Prostate gland (tissue), 2 donors: ENCODE measurements at regions not wholly inside any gene's neighbourhood (a gene's known extent, or its start where the extent isn't known, plus 50 kb on each side); places are given as distances from the start of the nearest gene placed in this dataset.

Experiments used
- DNase-seq: peaks from one replicate; pipeline ENCODE4 v3.0.0-alpha.2; 2019; ENCODE audit warnings: low spot score
- H3K27ac ChIP-seq, 2 donors: fragments of 200-600 bp; sonication (generic); 2 replicates each; pipeline ENCODE4 v1.5.1; 2017 to 2019
- H3K27me3 ChIP-seq: fragments of 200-600 bp; sonication (generic); replicated peaks from 2 replicates; pipeline ENCODE4 v1.5.1; 2019; ENCODE audit not compliant: insufficient read depth
- H3K36me3 ChIP-seq, 2 donors: fragments of 200-600 bp; sonication (generic); 1 replicate in 1 of 2; 2 replicates in 1 of 2; pipeline versions ENCODE4 v1.5.1 to v1.8.1; 2017 to 2019
- H3K4me1 ChIP-seq: fragments of 200-600 bp; sonication (generic); replicated peaks from 2 replicates; pipeline ENCODE4 v1.5.1; 2019
- H3K4me3 ChIP-seq, 2 donors: fragments of 200-600 bp; sonication (generic); 2 replicates each; pipeline ENCODE4 v1.5.1; 2017 to 2019
- H3K9me3 ChIP-seq: fragments of 200-600 bp; sonication (generic); 2 replicates; pipeline ENCODE4 v1.5.1; 2017
- POLR2A ChIP-seq: fragments of 450-650 bp; IDR thresholded peaks from one replicate; pipeline ENCODE4 v1.6.1; 2016; ENCODE audit warnings: antibody characterized with exemption, mild to moderate bottlenecking
- POLR2AphosphoS5 ChIP-seq: sonication (generic); formaldehyde crosslinking; IDR thresholded peaks from one replicate; pipeline ENCODE4 v1.6.1; 2017; ENCODE audit warnings: antibody characterized with exemption
- WGBS: methylation state at CpG from one replicate; pipeline ENCODE4 v1.1.5; 2018; 5-methylcytosine and 5-hydroxymethylcytosine counted together
- intact Hi-C: fragments of 100-400 bp; cut with DNase I; formaldehyde crosslinking; loops from one replicate; pipeline ENCODE4 v1.14.2; 2022
- TF ChIP-seq, protein P1 (sequence below), 4 experiments: fragments of 200-600 bp in 2 of 4; fragments of 450-650 bp in 2 of 4; sonication (generic) in 2 of 4; IDR thresholded peaks; 1 replicate in 3 of 4; 2 replicates in 1 of 4; pipeline ENCODE4 v1.5.1; 2016 to 2019; ENCODE audit warnings: antibody characterized with exemption in 4 of 4, mild to moderate bottlenecking in 2 of 4, moderate library complexity in 2 of 4

DNA sequence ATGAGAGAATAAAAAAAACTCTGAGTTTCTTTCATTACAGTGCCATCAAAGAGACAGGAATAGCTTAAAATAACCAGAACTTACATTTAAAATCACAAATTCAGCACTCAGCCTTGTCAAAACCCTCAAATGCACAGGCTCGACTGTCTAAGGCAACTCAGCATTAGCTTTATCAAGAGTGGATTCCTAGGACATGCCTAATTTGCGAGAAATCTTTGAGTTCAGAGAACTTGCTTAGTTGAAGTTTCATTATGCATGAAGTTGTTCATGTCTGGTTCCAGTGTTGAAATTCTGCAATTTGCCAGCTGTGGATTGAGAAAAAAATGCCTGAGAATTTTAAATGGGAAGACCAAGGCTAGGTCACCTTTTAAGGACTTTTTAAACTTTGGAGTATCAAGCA lies 151.1 kb downstream of the LRRC70 start:
- intact Hi-C loops: no loop called here
- Histone ChIP-seq H3K4me3 (no peak overlapping the region), H3K4me1 (no peaks in the 10 kb centered on the region), H3K36me3 (no peaks in the 10 kb centered on the region), H3K27me3 (no peaks in the 10 kb centered on the region), H3K9me3 (no peaks in the 10 kb centered on the region), H3K27ac (no peak overlapping the region)
- no peak for DNase-seq
- WGBS: 85% methylated on average over 2 of the region's 2 CpGs
- TF ChIP-seq POLR2A (no peak), POLR2AphosphoS5 (no peak)
- TF ChIP-seq, protein P1, sequence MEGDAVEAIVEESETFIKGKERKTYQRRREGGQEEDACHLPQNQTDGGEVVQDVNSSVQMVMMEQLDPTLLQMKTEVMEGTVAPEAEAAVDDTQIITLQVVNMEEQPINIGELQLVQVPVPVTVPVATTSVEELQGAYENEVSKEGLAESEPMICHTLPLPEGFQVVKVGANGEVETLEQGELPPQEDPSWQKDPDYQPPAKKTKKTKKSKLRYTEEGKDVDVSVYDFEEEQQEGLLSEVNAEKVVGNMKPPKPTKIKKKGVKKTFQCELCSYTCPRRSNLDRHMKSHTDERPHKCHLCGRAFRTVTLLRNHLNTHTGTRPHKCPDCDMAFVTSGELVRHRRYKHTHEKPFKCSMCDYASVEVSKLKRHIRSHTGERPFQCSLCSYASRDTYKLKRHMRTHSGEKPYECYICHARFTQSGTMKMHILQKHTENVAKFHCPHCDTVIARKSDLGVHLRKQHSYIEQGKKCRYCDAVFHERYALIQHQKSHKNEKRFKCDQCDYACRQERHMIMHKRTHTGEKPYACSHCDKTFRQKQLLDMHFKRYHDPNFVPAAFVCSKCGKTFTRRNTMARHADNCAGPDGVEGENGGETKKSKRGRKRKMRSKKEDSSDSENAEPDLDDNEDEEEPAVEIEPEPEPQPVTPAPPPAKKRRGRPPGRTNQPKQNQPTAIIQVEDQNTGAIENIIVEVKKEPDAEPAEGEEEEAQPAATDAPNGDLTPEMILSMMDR (IDR thresholded peaks at IDR 0.05): no peak

DNA sequence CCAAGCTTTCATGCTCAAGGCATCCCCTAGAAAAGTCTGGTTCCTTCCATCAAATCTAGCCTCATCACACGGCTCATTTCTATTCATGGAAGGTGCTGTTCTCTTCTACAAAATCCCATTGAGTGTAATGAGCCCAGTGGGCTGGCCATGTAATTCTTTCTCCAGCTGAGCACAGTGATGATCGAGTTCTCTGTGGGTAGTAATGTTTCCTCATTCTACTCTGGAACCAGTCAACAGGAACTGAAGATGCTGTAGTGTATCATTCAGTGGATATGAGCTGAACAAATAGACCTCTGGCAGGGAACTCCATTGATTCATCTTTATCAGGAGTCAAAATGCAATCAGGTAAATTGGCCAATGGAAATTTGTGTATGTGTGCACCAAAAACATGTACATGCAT lies 149.2 kb downstream of the LRRC70 start:
- TF ChIP-seq, protein P1 (IDR thresholded peaks at IDR 0.05): no peak
- no peak for TF ChIP-seq POLR2AphosphoS5
- TF ChIP-seq POLR2A: no peak
- H3K4me1 ChIP-seq: no peaks in the 10 kb centered on the region
- no peaks in the 10 kb centered on the region for H3K9me3 ChIP-seq
- H3K27me3 ChIP-seq: no peaks in the 10 kb centered on the region
- intact Hi-C loops: no loop called here
- H3K4me3 ChIP-seq: no peak overlapping the region
- 96% methylated on average over 2 of the region's 2 CpGs for WGBS
- no peak overlapping the region for H3K27ac ChIP-seq
- no peaks in the 10 kb centered on the region for H3K36me3 ChIP-seq
- no peak for DNase-seq

DNA sequence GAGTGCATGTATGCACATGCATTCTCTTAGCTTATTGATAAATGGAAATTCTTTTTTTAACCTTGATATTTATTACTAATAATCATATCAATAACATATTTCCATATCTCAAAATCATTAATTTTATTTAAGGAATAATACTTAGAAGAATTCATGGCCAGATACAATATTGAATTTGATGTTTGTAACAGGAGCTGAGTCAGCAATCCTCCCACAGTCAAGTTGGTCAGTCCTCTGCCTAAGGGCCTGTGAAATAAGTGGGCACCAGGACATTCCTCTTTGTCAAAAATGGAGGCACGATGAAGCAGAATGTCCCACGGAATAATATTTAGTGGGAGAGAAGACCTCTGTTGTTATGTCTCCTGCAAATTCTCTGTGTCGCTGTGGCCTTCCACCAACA lies 148.6 kb downstream of the LRRC70 start:
- no peak for TF ChIP-seq POLR2A
- TF ChIP-seq, protein P1 (IDR thresholded peaks at IDR 0.05): no peak
- no peak for TF ChIP-seq POLR2AphosphoS5
- intact Hi-C loops: no loop called here
- H3K27me3 ChIP-seq: no peaks in the 10 kb centered on the region
- no peak for DNase-seq
- H3K9me3 ChIP-seq: no peaks in the 10 kb centered on the region
- H3K4me3 ChIP-seq: no peak overlapping the region
- no peak overlapping the region for H3K27ac ChIP-seq
- no peaks in the 10 kb centered on the region for H3K4me1 ChIP-seq
- H3K36me3 ChIP-seq: no peaks in the 10 kb centered on the region
- 93% methylated on average over 3 of the region's 3 CpGs for WGBS

DNA sequence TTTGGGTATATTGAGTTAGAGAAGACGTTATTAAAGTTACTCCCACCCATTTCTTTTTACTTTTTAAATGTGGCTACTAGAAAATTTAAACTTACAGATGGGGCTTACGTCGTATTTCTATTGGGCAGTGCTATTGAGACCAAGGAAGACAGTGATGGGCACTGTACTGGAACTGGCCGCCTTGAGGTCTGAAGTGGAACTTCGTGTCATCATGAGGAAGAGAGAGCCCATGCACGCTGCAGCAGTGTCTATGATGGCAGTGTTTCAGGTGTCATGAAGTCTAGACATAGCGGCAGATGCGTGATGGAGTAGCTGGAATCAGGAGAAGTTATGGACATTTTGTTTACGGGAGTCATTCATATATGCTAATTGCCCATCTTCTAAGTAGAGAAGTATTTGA lies 143.7 kb downstream of the LRRC70 start:
- 93% methylated on average over 9 of the region's 9 CpGs for WGBS
- Histone ChIP-seq H3K36me3 (no peaks in the 10 kb centered on the region), H3K9me3 (no peaks in the 10 kb centered on the region), H3K27me3 (no peaks in the 10 kb centered on the region), H3K4me1 (no peaks in the 10 kb centered on the region), H3K27ac (no peak overlapping the region), H3K4me3 (no peak overlapping the region)
- TF ChIP-seq POLR2A (no peak), POLR2AphosphoS5 (no peak)
- TF ChIP-seq, protein P1 (IDR thresholded peaks at IDR 0.05): no peak
- intact Hi-C loops: no loop called here
- DNase-seq: no peak

DNA sequence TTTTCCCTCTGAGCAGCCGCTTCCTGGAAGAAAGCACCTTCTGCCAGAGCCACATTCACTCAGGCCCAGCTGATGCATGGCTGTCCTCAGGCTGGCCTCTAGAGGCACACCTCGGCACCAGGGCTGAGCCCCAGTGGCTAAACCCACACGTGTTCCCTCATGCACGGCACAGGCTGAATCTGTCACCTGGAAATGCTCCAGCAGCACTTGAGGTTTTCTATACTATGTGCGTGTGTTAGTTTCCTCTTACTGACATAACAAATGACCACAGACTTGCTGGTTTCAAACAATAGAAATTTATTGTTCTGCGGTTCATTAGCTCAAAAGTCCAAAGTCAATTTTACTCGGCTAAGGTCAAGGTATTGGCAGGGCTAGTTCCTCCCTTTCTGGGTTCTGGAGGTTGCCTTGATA lies 141.4 kb downstream of the LRRC70 start:
- no peak for DNase-seq
- WGBS: 60% methylated on average over 7 of the region's 7 CpGs
- intact Hi-C loops: no loop called here
- Histone ChIP-seq H3K9me3 (no peaks in the 10 kb centered on the region), H3K27me3 (no peaks in the 10 kb centered on the region), H3K27ac (no peak overlapping the region), H3K4me3 (no peak overlapping the region), H3K4me1 (no peaks in the 10 kb centered on the region), H3K36me3 (no peaks in the 10 kb centered on the region)
- TF ChIP-seq POLR2AphosphoS5: no peak
- TF ChIP-seq, protein P1 (IDR thresholded peaks at IDR 0.05): no peak
